ENCODE measurements at regions not wholly inside any gene's neighbourhood (a gene's known extent, or its start where the extent isn't known, plus 50 kb on each side); places are given as distances from the start of the nearest gene placed in this dataset.

DNA sequence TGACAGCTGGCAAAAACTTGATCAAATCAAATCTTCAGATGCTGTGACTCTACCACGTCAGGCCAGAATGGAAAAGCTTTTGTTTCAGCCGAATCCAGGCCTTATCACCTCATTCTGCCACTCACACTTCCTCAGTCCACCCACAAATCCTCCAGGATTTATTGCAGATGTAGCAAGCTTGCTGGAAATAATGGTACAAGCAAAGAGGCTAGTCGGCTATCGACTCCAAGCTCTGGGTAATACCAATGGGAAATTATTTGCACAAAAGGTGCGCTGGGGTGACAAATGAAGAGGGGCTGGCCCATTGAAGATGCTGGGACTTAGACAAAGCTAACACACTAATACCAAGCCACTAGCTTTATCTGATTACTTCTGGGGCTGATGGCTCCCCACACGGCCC, 250.5 kb downstream of the ASCL1 start:
- no peak for TF ChIP-seq SRSF4 (IDR thresholded peaks at IDR 0.05; ENCODE audit: low read depth, low read length, poor library complexity, severe bottlenecking)
- in situ Hi-C loops (cut with HindIII; ENCODE audit: extremely low pct_ligation_motif_present, low pct_unique_long_range_greater_than_20kb): no loop called here
- Histone ChIP-seq H4K20me1 (ENCODE audit: insufficient read depth, low read length) (no peaks in the 10 kb centered on the region), H2AFZ (ENCODE audit: low read length) (no peak overlapping the region), H3K4me3 (replicated peaks in 1 of 3; ENCODE audit: insufficient read depth in 1 of 3, low read depth in 2 of 3, low read length in 3 of 3) (no peak overlapping the region), H3K27me3 (ENCODE audit: control insufficient read depth in 1 of 2, insufficient read depth in 2 of 2, low read length in 2 of 2) (peaks cover 0 to 11% of the 10 kb centered on the region in 2 experiments; a peak in 1 of 5 replicates), H3K4me1 (ENCODE audit: insufficient read depth, low read length) (no peaks in the 10 kb centered on the region), H3K9ac (ENCODE audit: insufficient read depth, low read depth, low read length) (no peak overlapping the region), H3K79me2 (ENCODE audit: insufficient read depth, low read length) (no peaks in the 10 kb centered on the region), H3K27ac (ENCODE audit: extremely low read length, insufficient read depth, low read length) (no peak overlapping the region), H3K36me3 (replicated peaks in 1 of 2; ENCODE audit: control insufficient read depth in 1 of 2, insufficient read depth in 2 of 2, low read length in 2 of 2) (no peaks in the 10 kb centered on the region), H3K9me3 (ENCODE audit: low read length) (no peaks in the 10 kb centered on the region), H3K4me2 (ENCODE audit: low read depth, low read length) (no peak overlapping the region)
- no peak for FAIRE-seq
- WGBS (ENCODE audit: low lambda C conversion rate): 15% methylated on average over 6 of the region's 6 CpGs
- BruUV-seq (replicated peaks): no TSS peak
- no peak for DNase-seq (ENCODE audit: low spot score)
- CTCF ChIA-PET (ENCODE audit: low intra/inter-chr PET ratio, low total read pairs): no interaction called here
- intact Hi-C loops (cut with micrococcal nuclease; ENCODE audit: unreplicated experiment): no loop called here
- no peak for ATAC-seq
- POLR2A ChIA-PET: no interaction called here

DNA sequence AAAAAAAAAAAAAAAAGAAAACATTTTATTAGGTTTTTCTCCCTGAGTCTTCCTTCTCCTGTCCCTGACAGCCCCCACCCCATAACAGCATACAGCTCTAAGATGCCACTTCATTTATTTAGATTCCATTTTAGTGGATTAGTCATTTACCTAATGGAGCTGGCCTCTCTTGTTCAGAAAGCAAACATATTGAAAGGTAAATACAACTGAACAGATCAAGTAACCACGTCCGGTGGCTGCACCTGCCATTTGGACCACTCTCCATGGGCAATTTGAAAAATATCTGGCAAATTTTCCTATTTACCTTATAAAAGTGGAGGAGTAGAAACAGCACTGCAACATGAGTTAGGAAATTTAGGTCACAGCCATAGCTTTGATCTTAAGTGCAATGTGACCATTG, 254.6 kb downstream of the C12orf42 start:
- TF ChIP-seq FOXJ3 (CRISPR knock-in tag; IDR thresholded peaks at IDR 0.05; ENCODE audit: borderline replicate concordance) (no peak), ZBTB7A (CRISPR knock-in tag; IDR thresholded peaks at IDR 0.05) (no peak), ARID2 (CRISPR knock-in tag; IDR thresholded peaks at IDR 0.05; ENCODE audit: borderline replicate concordance) (no peak), MEIS1 (CRISPR knock-in tag; IDR thresholded peaks at IDR 0.05; ENCODE audit: borderline replicate concordance) (no peak), KLF9 (CRISPR knock-in tag; IDR thresholded peaks at IDR 0.05; ENCODE audit: low read depth) (no peak), ZNF652 (CRISPR knock-in tag; IDR thresholded peaks at IDR 0.05; ENCODE audit: borderline replicate concordance, low read depth) (no peak), RFX3 (CRISPR knock-in tag; IDR thresholded peaks at IDR 0.05) (no peak), ZNF709 (CRISPR knock-in tag; IDR thresholded peaks at IDR 0.05) (no peak)
- TF ChIP-seq, protein P1, sequence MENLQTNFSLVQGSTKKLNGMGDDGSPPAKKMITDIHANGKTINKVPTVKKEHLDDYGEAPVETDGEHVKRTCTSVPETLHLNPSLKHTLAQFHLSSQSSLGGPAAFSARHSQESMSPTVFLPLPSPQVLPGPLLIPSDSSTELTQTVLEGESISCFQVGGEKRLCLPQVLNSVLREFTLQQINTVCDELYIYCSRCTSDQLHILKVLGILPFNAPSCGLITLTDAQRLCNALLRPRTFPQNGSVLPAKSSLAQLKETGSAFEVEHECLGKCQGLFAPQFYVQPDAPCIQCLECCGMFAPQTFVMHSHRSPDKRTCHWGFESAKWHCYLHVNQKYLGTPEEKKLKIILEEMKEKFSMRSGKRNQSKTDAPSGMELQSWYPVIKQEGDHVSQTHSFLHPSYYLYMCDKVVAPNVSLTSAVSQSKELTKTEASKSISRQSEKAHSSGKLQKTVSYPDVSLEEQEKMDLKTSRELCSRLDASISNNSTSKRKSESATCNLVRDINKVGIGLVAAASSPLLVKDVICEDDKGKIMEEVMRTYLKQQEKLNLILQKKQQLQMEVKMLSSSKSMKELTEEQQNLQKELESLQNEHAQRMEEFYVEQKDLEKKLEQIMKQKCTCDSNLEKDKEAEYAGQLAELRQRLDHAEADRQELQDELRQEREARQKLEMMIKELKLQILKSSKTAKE (CRISPR knock-in tag; IDR thresholded peaks at IDR 0.05; ENCODE audit: borderline replicate concordance): no peak
- TF ChIP-seq, protein P2, sequence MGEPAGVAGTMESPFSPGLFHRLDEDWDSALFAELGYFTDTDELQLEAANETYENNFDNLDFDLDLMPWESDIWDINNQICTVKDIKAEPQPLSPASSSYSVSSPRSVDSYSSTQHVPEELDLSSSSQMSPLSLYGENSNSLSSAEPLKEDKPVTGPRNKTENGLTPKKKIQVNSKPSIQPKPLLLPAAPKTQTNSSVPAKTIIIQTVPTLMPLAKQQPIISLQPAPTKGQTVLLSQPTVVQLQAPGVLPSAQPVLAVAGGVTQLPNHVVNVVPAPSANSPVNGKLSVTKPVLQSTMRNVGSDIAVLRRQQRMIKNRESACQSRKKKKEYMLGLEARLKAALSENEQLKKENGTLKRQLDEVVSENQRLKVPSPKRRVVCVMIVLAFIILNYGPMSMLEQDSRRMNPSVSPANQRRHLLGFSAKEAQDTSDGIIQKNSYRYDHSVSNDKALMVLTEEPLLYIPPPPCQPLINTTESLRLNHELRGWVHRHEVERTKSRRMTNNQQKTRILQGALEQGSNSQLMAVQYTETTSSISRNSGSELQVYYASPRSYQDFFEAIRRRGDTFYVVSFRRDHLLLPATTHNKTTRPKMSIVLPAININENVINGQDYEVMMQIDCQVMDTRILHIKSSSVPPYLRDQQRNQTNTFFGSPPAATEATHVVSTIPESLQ (CRISPR knock-in tag; conservative IDR thresholded peaks at IDR 0.05): no peak
- TF ChIP-seq, protein P3, sequence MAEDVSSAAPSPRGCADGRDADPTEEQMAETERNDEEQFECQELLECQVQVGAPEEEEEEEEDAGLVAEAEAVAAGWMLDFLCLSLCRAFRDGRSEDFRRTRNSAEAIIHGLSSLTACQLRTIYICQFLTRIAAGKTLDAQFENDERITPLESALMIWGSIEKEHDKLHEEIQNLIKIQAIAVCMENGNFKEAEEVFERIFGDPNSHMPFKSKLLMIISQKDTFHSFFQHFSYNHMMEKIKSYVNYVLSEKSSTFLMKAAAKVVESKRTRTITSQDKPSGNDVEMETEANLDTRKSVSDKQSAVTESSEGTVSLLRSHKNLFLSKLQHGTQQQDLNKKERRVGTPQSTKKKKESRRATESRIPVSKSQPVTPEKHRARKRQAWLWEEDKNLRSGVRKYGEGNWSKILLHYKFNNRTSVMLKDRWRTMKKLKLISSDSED (CRISPR knock-in tag; IDR thresholded peaks at IDR 0.05): no peak
- TF ChIP-seq, protein P4, sequence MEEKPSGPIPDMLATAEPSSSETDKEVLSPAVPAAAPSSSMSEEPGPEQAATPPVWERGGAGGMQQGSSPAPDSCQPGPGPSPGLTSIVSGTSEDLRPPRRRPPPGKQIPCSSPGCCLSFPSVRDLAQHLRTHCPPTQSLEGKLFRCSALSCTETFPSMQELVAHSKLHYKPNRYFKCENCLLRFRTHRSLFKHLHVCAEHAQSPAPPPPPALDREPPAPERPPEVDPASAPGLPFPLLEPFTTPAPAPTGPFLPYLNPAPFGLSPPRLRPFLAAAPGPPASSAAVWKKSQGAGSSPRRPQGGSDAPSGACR (CRISPR knock-in tag; IDR thresholded peaks at IDR 0.05): no peak
- intact Hi-C loops (cut with micrococcal nuclease; ENCODE audit: unreplicated experiment) (no loop called here), in situ Hi-C loops (cut with HindIII; ENCODE audit: extremely low pct_ligation_motif_present, low pct_unique_long_range_greater_than_20kb) (no loop called here)
- Histone ChIP-seq H4K20me1 (ENCODE audit: insufficient read depth, low read length) (no peaks in the 10 kb centered on the region), H3K27me3 (ENCODE audit: control insufficient read depth in 1 of 2, insufficient read depth in 2 of 2, low read length in 2 of 2) (no peaks in the 10 kb centered on the region), H3K9ac (ENCODE audit: insufficient read depth, low read depth, low read length) (no peak overlapping the region), H3K4me1 (ENCODE audit: insufficient read depth, low read length) (no peaks in the 10 kb centered on the region), H3K4me2 (ENCODE audit: low read depth, low read length) (no peak overlapping the region), H3K4me3 (replicated peaks in 1 of 3; ENCODE audit: insufficient read depth in 1 of 3, low read depth in 2 of 3, low read length in 3 of 3) (no peak overlapping the region), H3K79me2 (ENCODE audit: insufficient read depth, low read length) (no peaks in the 10 kb centered on the region), H3K9me3 (ENCODE audit: low read length) (no peaks in the 10 kb centered on the region), H3K36me3 (replicated peaks in 1 of 2; ENCODE audit: control insufficient read depth in 1 of 2, insufficient read depth in 2 of 2, low read length in 2 of 2) (no peaks in the 10 kb centered on the region), H3K27ac (ENCODE audit: extremely low read length, insufficient read depth, low read length) (no peak overlapping the region), H2AFZ (ENCODE audit: low read length) (no peak overlapping the region)
- POLR2A ChIA-PET: no interaction called here
- ATAC-seq (no peak), DNase-seq (ENCODE audit: low spot score) (no peak), FAIRE-seq (no peak)
- 2% methylated on average over 2 of the region's 2 CpGs for WGBS (ENCODE audit: low lambda C conversion rate)
- no TSS peak for BruUV-seq (replicated peaks)
- CTCF ChIA-PET (ENCODE audit: low intra/inter-chr PET ratio, low total read pairs): no interaction called here
